Fibroblast of gingiva (primary cell): ENCODE measurements at regions not wholly inside any gene's neighbourhood (a gene's known extent, or its start where the extent isn't known, plus 50 kb on each side); places are given as distances from the start of the nearest gene placed in this dataset.
"Not testable (repeated sequence)": the region's sequence is repeated elsewhere in the genome, so short reads cannot be mapped to it uniquely, and the experiment has no call there.

ENCODE experiments used
- DNase-seq: peaks from one replicate; pipeline ENCODE4 v3.0.0-alpha.2; 2011; ENCODE audit warnings: low read depth

- no peak for DNase-seq
Observed at GRCh38 chr10:8173243-8173865, 118.9 kb downstream of the GATA3 start.

DNA sequence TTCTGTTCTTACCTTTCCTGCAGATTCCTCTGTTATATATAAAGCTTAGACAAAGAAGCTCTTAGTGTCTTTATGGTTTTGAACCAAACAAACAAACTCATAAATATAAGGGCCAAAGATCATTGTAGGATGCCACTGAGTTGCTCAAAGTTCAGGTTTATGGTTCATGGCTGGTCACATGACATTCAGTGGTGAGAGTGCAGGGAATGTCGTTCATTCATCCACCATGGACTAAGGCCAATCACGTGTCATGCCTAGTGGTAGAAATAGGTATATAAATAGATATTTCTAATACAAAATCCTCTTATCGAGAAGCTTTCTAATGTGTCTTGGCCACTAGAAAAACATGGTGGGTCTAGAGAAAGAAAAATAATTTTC lies 119.4 kb downstream of the GATA3 start:
- no peak for DNase-seq

- DNase-seq: no peak
Observed at GRCh38 chr10:8174762-8175161, 120.3 kb downstream of the GATA3 start.

- not testable (repeated sequence) for DNase-seq
Observed at GRCh38 chr10:8177526-8177925, 123.0 kb downstream of the GATA3 start.

DNA sequence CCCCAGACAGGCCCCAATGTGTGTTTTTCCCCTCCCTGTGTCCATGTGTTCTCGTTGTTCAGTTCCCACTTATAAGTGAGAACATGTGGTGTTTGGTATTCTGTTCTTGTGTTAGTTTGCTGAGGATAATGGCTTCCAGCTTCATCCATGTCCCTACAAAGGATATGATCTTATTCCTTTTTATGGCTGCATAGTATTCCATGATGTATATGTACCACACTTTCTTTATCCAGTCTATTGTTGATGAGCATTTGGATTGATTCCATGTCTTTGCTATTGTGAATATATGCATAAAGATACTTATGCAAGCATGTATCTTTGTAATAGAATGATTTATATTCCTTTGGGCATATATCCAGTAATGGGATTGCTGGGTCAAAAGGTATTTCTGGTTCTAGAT lies 125.3 kb downstream of the GATA3 start:
- not testable (repeated sequence) for DNase-seq

DNA sequence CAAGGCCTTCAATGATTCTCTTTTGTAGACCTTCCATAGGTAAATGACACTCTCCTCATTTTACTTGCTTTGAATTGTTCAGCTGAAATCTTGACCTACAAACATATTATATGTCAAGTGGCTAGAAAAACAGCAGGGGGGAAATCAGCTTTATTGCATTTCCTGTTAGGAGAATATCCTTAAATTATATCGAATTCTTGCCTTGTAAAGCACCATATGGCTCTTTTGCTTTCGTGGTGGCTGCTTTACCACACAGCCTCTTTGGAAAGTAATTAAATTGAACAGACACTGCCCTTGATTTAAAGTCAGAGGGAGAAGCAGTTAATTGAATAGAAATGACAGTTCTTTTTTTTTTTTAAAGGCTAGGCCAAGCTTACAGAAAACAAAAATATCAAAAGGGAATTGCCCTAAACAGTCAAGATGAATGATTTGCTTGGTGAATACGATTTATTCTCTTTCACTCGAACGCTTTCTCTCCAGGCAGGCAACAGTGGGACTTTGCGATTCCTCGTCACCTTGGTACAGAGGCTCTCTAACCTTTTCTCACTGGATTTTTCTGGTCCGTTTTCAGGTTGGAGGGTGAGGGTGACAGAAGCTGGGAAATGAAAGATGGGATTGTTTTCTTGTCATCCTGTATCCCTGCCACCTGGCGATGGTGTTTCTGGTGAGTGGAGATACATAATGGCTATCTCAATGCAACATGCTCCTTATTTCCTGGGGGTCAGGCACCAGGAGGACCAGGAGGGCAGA lies 126.0 kb downstream of the GATA3 start:
- no peak for DNase-seq

DNA sequence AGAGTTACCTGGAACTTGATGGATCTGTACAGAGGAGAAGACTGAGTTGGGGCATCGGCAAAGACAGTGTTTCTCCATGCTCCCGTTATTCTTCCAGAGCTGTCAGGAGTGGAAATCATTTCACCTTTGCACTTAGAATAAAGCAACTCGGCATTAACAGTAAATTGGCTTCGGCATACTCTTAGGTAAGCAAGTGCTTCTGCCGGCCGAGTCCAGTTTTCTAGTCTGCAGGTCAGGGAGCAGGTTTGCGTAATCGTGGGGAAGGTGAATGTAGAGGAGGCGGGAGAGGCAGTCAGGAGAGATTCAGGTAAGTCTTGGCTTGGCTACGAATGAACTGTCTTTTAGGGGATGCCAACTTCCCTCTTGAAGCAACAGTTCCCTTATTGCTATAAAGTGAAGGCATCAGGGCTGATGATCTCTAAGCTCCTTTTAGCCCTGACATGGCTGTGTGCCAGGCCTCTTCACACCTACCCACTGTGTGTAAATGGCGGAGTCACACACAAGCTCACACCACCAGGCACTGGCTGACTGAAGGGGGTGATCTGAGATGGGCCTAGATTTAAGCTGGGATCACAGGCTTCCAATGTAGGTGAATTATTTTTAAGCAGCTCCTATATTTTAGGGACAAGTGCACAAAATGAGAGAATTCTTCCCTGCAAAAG lies 127.1 kb downstream of the GATA3 start:
- no peak for DNase-seq

DNA sequence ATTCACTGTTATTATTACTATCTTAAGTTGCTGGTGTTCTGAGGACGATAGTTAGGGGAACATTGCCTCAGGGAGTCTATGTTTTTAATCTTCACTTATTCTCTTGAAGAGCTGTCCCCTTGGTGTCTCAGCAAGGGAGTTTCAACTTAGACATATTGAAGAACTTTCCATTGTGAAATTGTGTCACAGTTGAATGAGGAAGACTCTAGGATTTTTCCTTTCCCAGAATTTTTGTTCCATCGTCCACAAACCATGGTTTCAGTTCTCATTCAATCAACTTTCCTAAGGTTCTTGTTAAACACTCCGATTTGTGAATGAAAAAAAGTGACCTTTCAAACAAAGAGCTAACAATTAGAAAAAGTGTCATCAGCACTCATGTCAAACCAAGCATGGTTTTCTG lies 128.3 kb downstream of the GATA3 start:
- DNase-seq: no peak

DNA sequence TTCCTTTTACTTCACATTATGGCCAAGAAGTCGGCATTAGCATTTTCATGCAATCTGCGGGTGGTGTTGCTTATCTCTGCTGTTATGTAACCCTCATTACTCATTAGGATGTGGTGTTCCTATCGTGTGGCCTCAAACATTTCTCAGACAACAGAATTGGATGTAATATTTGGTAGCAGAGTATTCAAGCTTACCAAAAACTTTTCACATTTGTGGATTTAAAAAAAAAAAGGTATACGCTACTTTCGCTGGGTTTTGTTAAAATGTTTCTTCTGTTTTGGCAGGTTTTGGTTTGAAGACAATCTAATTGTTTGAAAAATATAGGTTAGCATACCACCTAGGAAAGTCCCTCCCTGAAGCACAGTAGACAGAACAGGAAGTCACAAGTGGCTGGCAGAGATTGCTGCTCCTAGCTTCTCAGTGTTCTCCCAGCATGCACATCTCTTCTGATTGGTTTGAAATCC lies 128.8 kb downstream of the GATA3 start:
- no peak for DNase-seq

- DNase-seq: no peak
Observed at GRCh38 chr10:8187171-8187666, 132.7 kb downstream of the GATA3 start.

DNA sequence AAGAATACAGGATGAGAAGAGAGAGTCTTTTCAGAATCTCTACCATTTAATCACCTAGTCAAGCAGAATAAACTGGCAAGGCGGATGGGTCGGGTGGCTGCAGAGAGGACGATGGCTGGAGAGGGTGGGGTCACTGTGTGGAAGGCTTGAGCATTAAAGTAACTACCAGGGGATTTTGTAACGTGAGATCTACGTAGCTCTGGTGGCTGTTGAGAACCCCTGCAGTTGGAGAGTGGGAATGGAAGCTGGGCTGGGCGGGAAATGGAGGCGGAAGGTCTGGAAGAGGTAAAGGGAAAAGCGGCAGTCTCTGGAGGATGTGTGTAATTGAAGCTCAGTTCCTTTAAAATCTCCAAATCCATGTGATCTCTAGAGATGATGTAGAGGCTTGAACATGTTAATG lies 135.0 kb downstream of the GATA3 start:
- no peak for DNase-seq

GRCh38 chr10:8192301-8192700 lies 137.8 kb downstream of the GATA3 start:
- no peak for DNase-seq

GRCh38 chr10:8193546-8193945 lies 139.1 kb downstream of the GATA3 start:
- no peak for DNase-seq

GRCh38 chr10:8194050-8194449 lies 139.6 kb downstream of the GATA3 start:
- DNase-seq: no peak

DNA sequence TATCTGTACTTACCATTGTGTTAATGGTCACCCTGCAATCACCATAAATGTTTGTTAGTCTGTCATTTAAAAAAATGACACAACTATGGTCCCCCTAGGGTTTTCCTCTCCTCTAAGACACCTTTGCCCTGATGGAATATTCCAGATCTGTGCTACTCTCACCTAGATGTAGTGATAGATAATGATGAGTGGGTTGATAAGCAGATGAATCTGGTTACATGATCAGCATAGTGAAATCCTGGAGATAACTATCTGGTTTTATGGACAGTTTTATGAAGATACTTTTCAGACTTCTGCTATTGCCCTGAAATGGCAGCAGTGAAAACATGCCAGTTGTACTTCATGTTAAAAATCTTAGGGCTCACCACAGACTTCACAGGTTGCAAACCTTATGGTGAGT lies 152.4 kb downstream of the GATA3 start:
- DNase-seq: no peak

DNA sequence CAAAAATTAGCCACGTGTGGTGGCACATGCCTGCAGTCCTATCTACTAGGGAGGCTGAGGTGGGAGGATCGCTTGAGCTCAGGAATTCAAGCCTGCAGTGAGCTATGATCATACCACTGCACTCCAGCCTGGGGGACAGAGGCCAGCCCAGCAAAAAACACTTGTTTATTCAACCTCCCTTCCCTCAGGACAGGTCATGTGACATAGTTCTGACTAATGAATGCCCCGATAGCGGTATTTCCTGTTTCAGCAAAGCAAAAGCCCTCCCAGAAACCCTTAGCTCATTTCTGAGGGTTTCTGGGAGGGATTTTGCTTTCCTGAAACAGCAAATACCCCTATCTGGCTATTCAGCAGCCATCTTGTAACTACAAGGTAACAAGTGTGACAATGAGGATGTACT lies 157.1 kb downstream of the GATA3 start:
- no peak for DNase-seq

GRCh38 chr10:8213735-8214134 lies 159.2 kb downstream of the GATA3 start:
- no peak for DNase-seq

GRCh38 chr10:8214587-8214986 lies 160.1 kb downstream of the GATA3 start:
- no peak for DNase-seq

DNA sequence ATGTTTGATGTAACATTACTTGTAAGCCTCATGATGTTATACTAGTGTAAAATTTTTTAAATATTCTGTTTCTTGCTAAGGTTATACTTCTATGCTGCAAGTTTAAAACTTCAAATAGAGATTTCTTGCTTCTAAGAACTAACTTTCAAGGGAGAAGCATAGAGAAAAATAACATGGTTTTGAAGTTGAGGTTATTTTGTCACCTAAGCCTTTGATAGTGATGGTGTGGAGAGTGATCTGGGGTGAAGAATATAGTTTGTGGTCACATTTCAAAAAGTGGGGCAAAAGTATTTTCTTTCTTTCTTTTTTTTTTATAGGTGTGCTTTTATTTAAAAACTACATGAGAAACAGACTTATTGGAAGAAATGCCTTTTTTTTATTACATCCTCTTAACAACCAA lies 162.4 kb downstream of the GATA3 start:
- DNase-seq: no peak

GRCh38 chr10:8221451-8221850 lies 167.0 kb downstream of the GATA3 start:
- no peak for DNase-seq

GRCh38 chr10:8224591-8224990 lies 170.1 kb downstream of the GATA3 start:
- DNase-seq: no peak

GRCh38 chr10:8225187-8225586 lies 170.7 kb downstream of the GATA3 start:
- DNase-seq: no peak

- DNase-seq: no peak
Observed at GRCh38 chr10:8227246-8227645, 172.8 kb downstream of the GATA3 start.
